GM18508 (cell line): ENCODE measurements at regions not wholly inside any gene's neighbourhood (a gene's known extent, or its start where the extent isn't known, plus 50 kb on each side); places are given as distances from the start of the nearest gene placed in this dataset.
"Not testable (repeated sequence)": the region's sequence is repeated elsewhere in the genome, so short reads cannot be mapped to it uniquely, and the experiment has no call there.

Experiments used
- ATAC-seq: cut with Tn5 transposase; IDR thresholded peaks from one replicate; pipeline ENCODE4 v1.9.1; 2021; ENCODE audit warnings: moderate number of reproducible peaks; ENCODE audit not compliant: insufficient read depth, unreplicated experiment

GRCh38 chr1:101365878-101366277 is 129.1 kb downstream of the S1PR1 start:
- ATAC-seq, result no peak

- no peak for ATAC-seq
Measured at GRCh38 chr1:101366513-101367215, 129.8 kb downstream of the S1PR1 start.

GRCh38 chr1:101367630-101368029 is 130.8 kb downstream of the S1PR1 start:
- ATAC-seq, result no peak

GRCh38 chr1:101370488-101370887 is 133.7 kb downstream of the S1PR1 start:
- ATAC-seq, result no peak

- ATAC-seq, result peak; percentile 99
Measured at GRCh38 chr1:101371259-101371658, 134.4 kb downstream of the S1PR1 start.

- ATAC-seq, result no peak
Measured at GRCh38 chr1:101373570-101373969, 136.8 kb downstream of the S1PR1 start.

GRCh38 chr1:101375448-101375847 is 138.6 kb downstream of the S1PR1 start:
- not testable (repeated sequence) for ATAC-seq

GRCh38 chr1:101376121-101377083 is 139.6 kb downstream of the S1PR1 start:
- ATAC-seq, result no peak

GRCh38 chr1:101377084-101377835 is 140.4 kb downstream of the S1PR1 start:
- no peak for ATAC-seq

- ATAC-seq, result no peak
Measured at GRCh38 chr1:101379037-101379436, 142.2 kb downstream of the S1PR1 start.

GRCh38 chr1:101379950-101380349 is 143.1 kb downstream of the S1PR1 start:
- peak; percentile 96 for ATAC-seq

- no peak for ATAC-seq
Measured at GRCh38 chr1:101382135-101382534, 145.3 kb downstream of the S1PR1 start.

GRCh38 chr1:101388904-101389546 is 152.2 kb downstream of the S1PR1 start:
- peak; percentile 87 for ATAC-seq

GRCh38 chr1:101389547-101389929 is 152.7 kb downstream of the S1PR1 start:
- no peak for ATAC-seq

- no peak for ATAC-seq
Measured at GRCh38 chr1:101392552-101392951, 155.7 kb downstream of the S1PR1 start.

GRCh38 chr1:101394041-101394440 is 157.2 kb downstream of the S1PR1 start:
- no peak for ATAC-seq

GRCh38 chr1:101399222-101399621 is 162.4 kb downstream of the S1PR1 start:
- no peak for ATAC-seq

GRCh38 chr1:101406271-101406670 is 169.5 kb downstream of the S1PR1 start:
- ATAC-seq, result no peak

GRCh38 chr1:101406681-101407080 is 169.9 kb downstream of the S1PR1 start:
- ATAC-seq, result no peak

- peak; percentile 84 for ATAC-seq
Measured at GRCh38 chr1:101407505-101408211, 170.8 kb downstream of the S1PR1 start.
